ENCODE measurements at regions not wholly inside any gene's neighbourhood (a gene's known extent, or its start where the extent isn't known, plus 50 kb on each side); places are given as distances from the start of the nearest gene placed in this dataset.

GRCh38 chr2:64730551-64731262 is 77.0 kb upstream of the SERTAD2 start (continued):
- TF ChIP-seq ZFP90 (CRISPR knock-in tag; IDR thresholded peaks at IDR 0.05; ENCODE audit: borderline replicate concordance) (no peak), SMARCE1 (IDR thresholded peaks at IDR 0.05; ENCODE audit: borderline replicate concordance) (no peak), U2AF1 (optimal IDR thresholded peaks at IDR 0.05; ENCODE audit: low read depth, low read length) (no peak), ZNF746 (CRISPR knock-in tag; IDR thresholded peaks at IDR 0.05) (0 out of 2 replicates have a peak, but pooled peaks have one; percentile 49), AGO2 (optimal IDR thresholded peaks at IDR 0.05; ENCODE audit: low read depth, low read length) (no peak), ZFYVE20 (CRISPR knock-in tag; IDR thresholded peaks at IDR 0.05; ENCODE audit: borderline replicate concordance, low read depth) (no peak), SMAD9 (CRISPR knock-in tag; IDR thresholded peaks at IDR 0.05) (no peak), FOXM1 (CRISPR knock-in tag; IDR thresholded peaks at IDR 0.05) (no peak), PRPF4 (IDR thresholded peaks at IDR 0.05; ENCODE audit: low read depth, low read length, poor library complexity, severe bottlenecking) (no peak), BRCA1 (CRISPR knock-in tag; IDR thresholded peaks at IDR 0.05) (0 out of 2 replicates have a peak, but pooled peaks have one; percentile 62), ATAD3A (CRISPR knock-in tag; IDR thresholded peaks at IDR 0.05) (no peak), ZZZ3 (CRISPR knock-in tag; IDR thresholded peaks at IDR 0.05; ENCODE audit: borderline replicate concordance) (no peak), RBFOX2 (IDR thresholded peaks at IDR 0.05; ENCODE audit: low read depth, low read length) (peak; percentile 58), MATR3 (CRISPR knock-in tag; IDR thresholded peaks at IDR 0.05) (no peak), PREB (CRISPR knock-in tag; IDR thresholded peaks at IDR 0.05) (no peak), NR2F6 (IDR thresholded peaks at IDR 0.05) (peak; percentile 53; the same call in 1 of the 2 replicates), NR2F6 (CRISPR knock-in tag; IDR thresholded peaks at IDR 0.05) (peak; percentile 69; the same call in 1 of the 2 replicates), SP2 (CRISPR knock-in tag; IDR thresholded peaks at IDR 0.05) (no peak), SP4 (CRISPR knock-in tag; IDR thresholded peaks at IDR 0.05) (peak; percentile 68), ELF1 (CRISPR knock-in tag; IDR thresholded peaks at IDR 0.05) (peak; percentile 60), CTCF (CRISPR knock-in tag; IDR thresholded peaks at IDR 0.05) (no peak), ZNF879 (CRISPR knock-in tag; IDR thresholded peaks at IDR 0.05) (no peak), MEIS1 (CRISPR knock-in tag; IDR thresholded peaks at IDR 0.05; ENCODE audit: borderline replicate concordance) (peak; percentile 74; the same call in 1 of the 2 replicates), ZBTB10 (CRISPR knock-in tag; IDR thresholded peaks at IDR 0.05; ENCODE audit: borderline replicate concordance) (no peak)
- TF ChIP-seq, protein P1, sequence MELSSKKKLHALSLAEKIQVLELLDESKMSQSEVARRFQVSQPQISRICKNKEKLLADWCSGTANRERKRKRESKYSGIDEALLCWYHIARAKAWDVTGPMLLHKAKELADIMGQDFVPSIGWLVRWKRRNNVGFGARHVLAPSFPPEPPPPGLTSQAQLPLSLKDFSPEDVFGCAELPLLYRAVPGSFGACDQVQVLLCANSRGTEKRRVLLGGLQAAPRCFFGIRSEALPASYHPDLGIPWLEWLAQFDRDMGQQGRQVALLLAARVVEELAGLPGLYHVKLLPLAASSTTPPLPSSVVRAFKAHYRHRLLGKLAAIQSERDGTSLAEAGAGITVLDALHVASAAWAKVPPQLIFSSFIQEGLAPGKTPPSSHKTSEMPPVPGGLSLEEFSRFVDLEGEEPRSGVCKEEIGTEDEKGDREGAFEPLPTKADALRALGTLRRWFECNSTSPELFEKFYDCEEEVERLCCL (CRISPR knock-in tag; IDR thresholded peaks at IDR 0.05; ENCODE audit: borderline replicate concordance), result no peak

Measured in HepG2 (cell line).